ENCODE measurements at regions not wholly inside any gene's neighbourhood (a gene's known extent, or its start where the extent isn't known, plus 50 kb on each side); places are given as distances from the start of the nearest gene placed in this dataset.
"Not testable (repeated sequence)": the region's sequence is repeated elsewhere in the genome, so short reads cannot be mapped to it uniquely, and the experiment has no call there.

DNA sequence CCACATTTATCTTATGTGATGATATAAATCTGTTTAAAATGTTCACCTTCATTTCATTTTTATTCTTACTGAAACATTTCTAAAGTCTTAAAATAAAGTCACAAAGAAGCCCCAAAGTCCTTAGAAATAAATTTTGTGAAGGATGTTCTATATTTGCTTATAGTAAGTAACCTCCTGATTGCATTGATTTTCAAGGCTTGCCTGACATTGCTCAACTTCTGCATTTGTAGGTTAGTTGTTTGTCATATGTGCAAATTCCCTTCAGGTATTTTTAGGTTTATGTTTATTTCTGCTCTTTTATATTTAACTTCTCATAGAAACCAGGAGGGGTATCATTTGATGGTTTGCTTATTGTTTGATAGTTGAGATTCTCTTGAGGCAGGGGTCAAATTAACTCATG is 417.8 kb downstream of the ARL4A start:
- peaks cover 3% of the 10 kb centered on the region for H3K36me3 Mint-ChIP-seq (ENCODE audit: insufficient read depth)
- H3K9me3 Mint-ChIP-seq: no peaks in the 10 kb centered on the region
- no peak overlapping the region for H3K27ac Mint-ChIP-seq
- H3K27me3 Mint-ChIP-seq: no peaks in the 10 kb centered on the region
- DNase-seq (no peak), ATAC-seq (replicated peaks) (no peak)
- no peaks in the 10 kb centered on the region for H3K4me1 Mint-ChIP-seq (ENCODE audit: low read depth in 2 of 2)
- H3K4me3 Mint-ChIP-seq: no peak overlapping the region

DNA sequence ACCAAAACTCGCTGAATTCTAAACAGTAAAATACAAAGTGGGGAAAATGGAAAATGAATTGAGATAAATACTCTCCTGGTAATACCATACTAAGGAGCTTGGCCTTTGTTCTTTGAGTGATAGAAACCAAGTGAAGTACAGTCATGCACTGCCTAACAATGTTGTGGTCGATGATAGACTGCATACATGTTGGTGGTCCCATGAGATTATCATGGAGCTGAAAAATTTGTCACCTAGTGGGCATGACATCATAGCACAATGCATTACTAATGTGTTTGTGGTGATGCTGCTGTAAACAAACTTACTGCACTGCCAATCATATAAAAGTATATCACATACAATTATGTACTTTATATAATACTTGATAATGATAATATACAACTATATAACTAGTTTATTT is 419.1 kb downstream of the ARL4A start:
- peaks cover 3% of the 10 kb centered on the region for H3K36me3 Mint-ChIP-seq (ENCODE audit: insufficient read depth)
- H3K4me1 Mint-ChIP-seq (ENCODE audit: low read depth in 2 of 2): no peaks in the 10 kb centered on the region
- no peak overlapping the region for H3K4me3 Mint-ChIP-seq
- DNase-seq (no peak), ATAC-seq (replicated peaks) (no peak)
- H3K27ac Mint-ChIP-seq: no peak overlapping the region
- no peaks in the 10 kb centered on the region for H3K27me3 Mint-ChIP-seq
- H3K9me3 Mint-ChIP-seq: no peaks in the 10 kb centered on the region

DNA sequence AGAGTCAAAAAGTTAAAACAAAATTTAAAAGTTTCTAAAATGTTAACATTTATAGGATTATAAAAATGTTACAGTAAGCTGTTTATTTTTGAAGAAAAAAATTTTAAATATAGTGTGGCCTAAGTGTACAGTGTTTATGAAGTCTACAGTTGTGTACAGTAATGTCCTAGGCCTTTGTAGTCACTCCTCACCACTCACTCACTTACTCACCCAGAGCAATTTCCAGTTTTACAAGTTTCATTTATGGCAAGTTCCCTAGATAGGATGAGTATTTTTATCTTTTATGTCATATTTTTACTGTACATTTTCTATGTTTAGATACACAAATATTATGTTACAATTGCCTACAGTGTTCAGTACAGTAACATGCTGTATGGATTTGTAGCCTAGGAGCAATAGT is 419.9 kb downstream of the ARL4A start:
- Mint-ChIP-seq H3K36me3 (ENCODE audit: insufficient read depth) (peaks cover 3% of the 10 kb centered on the region), H3K4me1 (ENCODE audit: low read depth in 2 of 2) (no peaks in the 10 kb centered on the region), H3K27me3 (no peaks in the 10 kb centered on the region), H3K9me3 (no peaks in the 10 kb centered on the region), H3K4me3 (no peak overlapping the region), H3K27ac (no peak overlapping the region)
- DNase-seq (no peak), ATAC-seq (replicated peaks) (no peak)

DNA sequence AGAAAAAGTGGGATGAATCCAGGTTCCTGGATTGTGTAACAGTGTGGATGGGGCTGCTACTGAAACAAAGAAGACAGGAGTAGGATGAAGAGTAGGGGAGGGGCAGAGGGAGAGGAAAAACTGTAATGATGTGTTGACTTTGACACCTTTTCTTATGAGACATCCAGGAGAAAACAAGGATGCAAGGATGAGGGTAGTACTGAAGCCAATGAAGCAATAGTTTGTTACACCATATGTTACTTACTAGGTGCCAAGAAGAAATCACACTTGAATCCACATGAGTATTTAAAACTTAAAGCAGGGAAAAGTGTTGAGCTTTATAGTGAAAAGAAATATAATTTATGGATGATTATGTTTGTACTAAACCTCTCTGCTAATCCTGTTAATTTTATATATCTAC is 420.6 kb downstream of the ARL4A start:
- Mint-ChIP-seq H3K9me3 (no peaks in the 10 kb centered on the region), H3K4me3 (no peak overlapping the region), H3K27me3 (no peaks in the 10 kb centered on the region), H3K27ac (no peak overlapping the region), H3K4me1 (ENCODE audit: low read depth in 2 of 2) (no peaks in the 10 kb centered on the region), H3K36me3 (ENCODE audit: insufficient read depth) (peaks cover 3% of the 10 kb centered on the region)
- DNase-seq: no peak
- no peak for ATAC-seq (replicated peaks)

DNA sequence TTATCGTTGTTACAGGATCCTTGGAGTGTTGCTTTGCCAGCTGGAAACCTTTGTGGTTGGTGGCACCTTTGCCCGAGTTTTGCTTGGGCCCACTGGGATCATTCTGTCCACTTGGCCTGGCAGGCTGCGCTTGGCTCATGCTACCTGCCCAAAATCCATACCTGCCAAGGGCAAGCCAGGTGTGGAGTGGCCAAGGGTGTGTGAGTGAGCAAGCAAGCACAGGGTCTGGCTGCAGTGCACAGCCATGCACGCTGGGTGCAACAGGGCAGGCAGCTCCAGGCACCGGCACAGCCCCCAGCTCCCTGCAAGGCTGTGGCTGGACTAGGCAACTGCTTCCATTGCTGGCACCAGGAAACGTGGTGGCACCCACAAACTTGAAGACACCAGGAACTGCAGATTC is 421.8 kb downstream of the ARL4A start:
- no peak overlapping the region for H3K4me3 Mint-ChIP-seq
- no peaks in the 10 kb centered on the region for H3K9me3 Mint-ChIP-seq
- H3K27ac Mint-ChIP-seq: no peak overlapping the region
- no peak for ATAC-seq (replicated peaks)
- no peaks in the 10 kb centered on the region for H3K4me1 Mint-ChIP-seq (ENCODE audit: low read depth in 2 of 2)
- peaks cover 3% of the 10 kb centered on the region for H3K36me3 Mint-ChIP-seq (ENCODE audit: insufficient read depth)
- no peak for DNase-seq
- no peaks in the 10 kb centered on the region for H3K27me3 Mint-ChIP-seq

DNA sequence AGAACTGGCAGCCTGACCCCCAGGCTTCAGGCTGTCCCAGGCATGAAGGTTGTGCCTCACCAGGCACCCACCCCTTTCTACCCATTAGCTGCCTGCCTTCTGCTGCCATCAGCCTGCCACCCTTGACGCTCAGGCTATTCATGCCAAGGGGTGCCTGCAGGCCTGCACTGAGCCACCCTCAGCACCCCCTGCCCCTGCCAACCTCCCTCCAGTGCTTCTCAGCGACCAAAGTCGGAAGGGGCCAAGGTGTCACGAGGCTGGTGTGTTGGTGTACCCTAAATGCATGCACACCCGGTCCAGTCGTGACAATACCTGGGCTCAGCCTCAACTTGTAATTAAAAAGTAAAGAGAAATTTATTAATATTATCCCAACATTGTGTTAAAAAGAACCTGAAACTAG is 422.7 kb downstream of the ARL4A start:
- Mint-ChIP-seq H3K4me3 (no peak overlapping the region), H3K27me3 (peaks cover 5 to 8% of the 10 kb centered on the region in 2 donors), H3K36me3 (ENCODE audit: insufficient read depth) (no peaks in the 10 kb centered on the region), H3K27ac (no peak overlapping the region), H3K9me3 (no peaks in the 10 kb centered on the region), H3K4me1 (ENCODE audit: low read depth in 2 of 2) (no peaks in the 10 kb centered on the region)
- ATAC-seq (replicated peaks) (no peak), DNase-seq (no peak)

DNA sequence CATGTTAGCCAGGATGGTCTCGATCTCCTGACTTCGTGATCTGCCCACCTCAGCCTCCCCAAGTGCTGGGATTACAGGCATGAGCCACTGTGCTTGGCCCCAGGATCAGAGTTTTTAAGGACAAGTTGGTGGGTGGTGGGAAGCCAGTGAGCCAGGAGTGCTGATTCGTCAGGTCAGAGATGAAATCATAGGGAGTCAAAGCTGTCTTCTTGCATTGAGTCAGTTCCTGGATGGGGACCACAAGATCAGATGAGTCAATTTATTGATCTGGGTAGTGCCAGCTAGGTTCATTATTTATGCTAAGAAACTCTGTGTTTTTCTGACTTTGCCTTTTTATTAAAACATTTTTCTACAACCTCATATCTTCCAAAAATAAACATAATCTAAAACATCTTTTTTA is 423.8 kb downstream of the ARL4A start:
- Mint-ChIP-seq H3K36me3 (ENCODE audit: insufficient read depth) (no peaks in the 10 kb centered on the region), H3K27ac (no peak overlapping the region), H3K27me3 (peaks cover 5 to 10% of the 10 kb centered on the region in 2 donors), H3K4me3 (no peak overlapping the region), H3K9me3 (no peaks in the 10 kb centered on the region), H3K4me1 (ENCODE audit: low read depth in 2 of 2) (no peaks in the 10 kb centered on the region)
- no peak for DNase-seq
- no peak for ATAC-seq (replicated peaks)

DNA sequence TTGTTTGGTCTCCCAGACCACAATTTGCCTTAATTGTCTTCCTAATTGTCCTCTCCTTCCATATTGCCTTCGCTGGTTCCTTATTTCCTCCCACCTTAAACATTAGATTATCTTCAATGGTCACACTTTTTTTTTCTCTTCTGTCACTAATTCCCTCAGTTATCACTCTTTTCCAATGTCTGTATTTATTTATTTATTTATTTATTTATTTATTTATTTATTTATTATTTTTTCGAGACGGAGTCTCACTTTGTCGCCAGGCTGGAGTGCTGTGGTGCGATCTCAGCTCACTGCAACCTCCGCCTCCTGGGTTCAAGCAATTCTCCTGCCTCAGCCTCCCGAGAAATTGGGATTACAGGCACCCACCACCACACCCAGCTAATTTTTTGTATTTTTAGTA is 426.8 kb downstream of the ARL4A start:
- not testable (repeated sequence) for H3K4me3 Mint-ChIP-seq; H3K27ac Mint-ChIP-seq; H3K36me3 Mint-ChIP-seq (ENCODE audit: insufficient read depth); H3K4me1 Mint-ChIP-seq (ENCODE audit: low read depth in 2 of 2); H3K27me3 Mint-ChIP-seq; DNase-seq; ATAC-seq (replicated peaks); H3K9me3 Mint-ChIP-seq

DNA sequence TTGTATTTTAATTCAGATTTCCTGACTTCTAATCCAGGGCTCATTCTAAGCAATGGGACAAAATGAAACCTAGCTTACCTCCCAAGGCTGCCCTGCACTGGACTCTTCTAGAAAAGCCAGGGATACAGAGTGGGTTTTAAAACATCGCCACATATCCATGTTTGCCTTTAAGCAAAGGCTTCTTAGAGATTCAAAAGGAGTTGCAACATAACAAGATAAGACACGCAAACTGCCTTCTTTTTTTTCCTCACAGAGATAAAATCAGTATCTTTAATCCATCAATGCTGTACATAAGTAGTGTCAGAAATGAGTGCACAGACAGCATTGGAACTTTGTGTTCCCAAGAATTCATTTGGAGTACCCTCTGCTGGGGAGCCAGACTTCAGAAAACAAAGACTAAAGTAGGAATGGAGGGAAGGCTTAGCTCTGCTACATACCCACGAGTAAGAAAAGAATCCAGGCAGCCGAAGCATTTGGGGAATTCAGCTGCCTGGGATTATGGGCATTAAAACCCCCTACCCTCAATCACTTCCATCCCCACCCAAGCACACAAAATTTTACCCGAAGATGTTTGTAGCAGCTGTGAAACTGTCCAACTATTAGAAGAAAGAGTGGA is 427.8 kb downstream of the ARL4A start:
- ATAC-seq (replicated peaks): no peak
- no peak overlapping the region for H3K27ac Mint-ChIP-seq
- H3K36me3 Mint-ChIP-seq (ENCODE audit: insufficient read depth): no peaks in the 10 kb centered on the region
- peaks cover 5 to 10% of the 10 kb centered on the region in 2 donors for H3K27me3 Mint-ChIP-seq
- H3K4me1 Mint-ChIP-seq (ENCODE audit: low read depth in 2 of 2): no peaks in the 10 kb centered on the region
- no peak overlapping the region for H3K4me3 Mint-ChIP-seq
- H3K9me3 Mint-ChIP-seq: no peaks in the 10 kb centered on the region
- no peak for DNase-seq

DNA sequence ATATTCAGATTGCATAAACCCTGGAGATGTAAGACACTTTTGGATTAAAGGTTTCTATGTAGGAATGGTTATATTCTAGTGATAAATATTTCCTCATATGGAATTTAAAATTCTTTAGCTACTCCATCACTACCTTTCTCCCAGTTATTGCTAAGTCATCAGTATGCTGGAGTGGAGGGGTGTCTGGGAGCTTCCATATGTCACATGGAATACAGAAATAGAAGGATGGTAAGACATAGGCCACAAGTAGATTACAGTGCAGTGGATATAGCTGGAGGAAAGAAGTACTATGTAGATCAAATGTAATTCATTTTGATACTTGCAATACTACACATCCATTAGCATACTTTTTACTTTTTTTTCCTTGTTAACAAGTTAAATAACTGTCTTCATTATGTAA is 428.4 kb downstream of the ARL4A start:
- H3K27ac Mint-ChIP-seq: no peak overlapping the region
- no peak for DNase-seq
- no peaks in the 10 kb centered on the region for H3K9me3 Mint-ChIP-seq
- no peaks in the 10 kb centered on the region for H3K36me3 Mint-ChIP-seq (ENCODE audit: insufficient read depth)
- ATAC-seq (replicated peaks): no peak
- H3K4me1 Mint-ChIP-seq (ENCODE audit: low read depth in 2 of 2): no peaks in the 10 kb centered on the region
- no peak overlapping the region for H3K4me3 Mint-ChIP-seq
- H3K27me3 Mint-ChIP-seq: peaks cover 5 to 10% of the 10 kb centered on the region in 2 donors

DNA sequence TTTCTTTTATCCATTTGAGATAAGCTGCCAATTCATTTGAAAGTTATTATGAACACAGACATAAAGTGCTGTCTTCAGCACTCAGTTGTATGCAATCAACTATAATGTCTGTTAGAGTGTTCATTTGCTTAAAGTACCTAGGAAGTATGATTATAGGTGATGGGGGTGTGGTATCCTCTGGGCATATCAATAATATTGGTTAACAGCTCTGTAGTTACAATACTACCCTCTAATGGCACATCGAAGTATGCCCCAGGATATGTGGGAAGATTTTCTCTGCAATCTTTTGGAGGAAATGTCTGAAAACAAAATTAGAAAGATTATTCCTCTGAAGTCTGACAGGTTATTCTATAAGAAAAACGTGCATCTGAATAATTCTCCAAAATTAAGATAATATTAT is 429.7 kb downstream of the ARL4A start:
- no peak for DNase-seq
- no peak overlapping the region for H3K4me3 Mint-ChIP-seq
- no peaks in the 10 kb centered on the region for H3K4me1 Mint-ChIP-seq (ENCODE audit: low read depth in 2 of 2)
- ATAC-seq (replicated peaks): no peak
- H3K9me3 Mint-ChIP-seq: no peaks in the 10 kb centered on the region
- H3K36me3 Mint-ChIP-seq (ENCODE audit: insufficient read depth): no peaks in the 10 kb centered on the region
- peaks cover 5 to 10% of the 10 kb centered on the region in 2 donors for H3K27me3 Mint-ChIP-seq
- no peak overlapping the region for H3K27ac Mint-ChIP-seq

DNA sequence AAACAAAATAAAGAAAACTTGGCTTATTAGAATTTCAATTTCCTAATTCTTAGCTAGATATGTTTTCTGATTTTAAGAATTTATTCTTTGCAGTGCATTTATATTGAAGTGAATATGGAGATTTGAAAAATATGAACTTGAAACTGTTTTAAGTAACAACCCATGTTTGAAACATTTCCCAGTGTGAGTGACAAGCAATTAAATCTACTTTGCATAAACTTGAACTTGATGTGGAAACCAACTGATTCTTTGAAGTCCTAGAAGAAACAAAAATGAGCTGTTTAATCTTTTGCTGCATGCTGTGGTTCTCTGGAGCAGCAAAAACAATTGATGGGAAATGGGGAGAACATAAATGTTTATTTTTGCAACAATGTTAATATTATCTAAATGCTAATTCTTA is 430.2 kb downstream of the ARL4A start:
- Mint-ChIP-seq H3K4me1 (ENCODE audit: low read depth in 2 of 2) (no peaks in the 10 kb centered on the region), H3K27ac (no peak overlapping the region), H3K4me3 (no peak overlapping the region), H3K27me3 (peaks cover 5 to 10% of the 10 kb centered on the region in 2 donors), H3K36me3 (ENCODE audit: insufficient read depth) (no peaks in the 10 kb centered on the region), H3K9me3 (no peaks in the 10 kb centered on the region)
- ATAC-seq (replicated peaks) (no peak), DNase-seq (no peak)

DNA sequence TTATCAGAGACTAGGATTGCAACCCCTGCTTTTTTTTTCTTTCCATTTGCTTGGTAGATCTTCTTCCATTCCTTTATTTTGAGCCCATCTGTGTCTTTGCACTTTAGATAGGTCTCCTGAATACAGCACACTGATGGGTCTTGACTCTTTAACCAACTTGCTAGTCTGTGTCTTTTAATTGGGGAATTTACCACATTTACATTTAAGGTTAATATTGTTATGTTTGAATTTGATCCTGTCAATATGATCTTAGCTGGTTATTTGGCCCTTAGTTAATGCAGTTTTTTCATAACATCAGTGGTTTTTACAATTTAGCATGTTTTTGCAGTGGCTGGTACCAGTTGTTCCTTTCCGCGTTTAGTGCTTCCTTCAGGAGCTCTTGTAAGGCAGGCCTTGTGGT is 437.2 kb downstream of the ARL4A start:
- H3K4me3 Mint-ChIP-seq; H3K9me3 Mint-ChIP-seq; H3K27ac Mint-ChIP-seq; DNase-seq; H3K36me3 Mint-ChIP-seq (ENCODE audit: insufficient read depth); ATAC-seq (replicated peaks); H3K4me1 Mint-ChIP-seq (ENCODE audit: low read depth in 2 of 2): not testable (repeated sequence)
- peaks cover 0 to 11% of the 10 kb centered on the region in 2 donors for H3K27me3 Mint-ChIP-seq

DNA sequence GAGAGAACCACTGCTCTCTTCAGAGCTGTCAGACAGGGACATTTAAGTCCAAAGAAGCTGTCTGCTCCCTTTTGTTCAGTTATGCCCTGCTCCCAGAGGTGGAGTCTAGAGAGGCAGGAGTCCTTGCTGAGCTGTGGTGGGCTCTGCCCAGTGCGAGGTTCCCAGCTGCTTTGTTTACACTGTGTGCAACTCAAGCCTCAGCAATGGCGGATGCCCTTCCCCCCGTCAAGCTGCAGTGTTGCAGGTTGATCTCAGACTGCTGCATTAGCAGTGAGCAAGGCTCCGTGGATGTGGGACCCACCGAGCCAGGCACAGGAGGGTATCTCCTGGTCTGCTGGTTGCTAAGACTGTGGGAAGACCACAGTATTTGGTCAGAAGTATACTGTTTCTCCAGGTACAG is 438.9 kb downstream of the ARL4A start:
- H3K27me3 Mint-ChIP-seq: peaks cover 9 to 11% of the 10 kb centered on the region in 2 donors
- H3K36me3 Mint-ChIP-seq (ENCODE audit: insufficient read depth): no peaks in the 10 kb centered on the region
- no peak overlapping the region for H3K27ac Mint-ChIP-seq
- no peaks in the 10 kb centered on the region for H3K9me3 Mint-ChIP-seq
- DNase-seq (no peak), ATAC-seq (replicated peaks) (no peak)
- no peaks in the 10 kb centered on the region for H3K4me1 Mint-ChIP-seq (ENCODE audit: low read depth in 2 of 2)
- H3K4me3 Mint-ChIP-seq: no peak overlapping the region

DNA sequence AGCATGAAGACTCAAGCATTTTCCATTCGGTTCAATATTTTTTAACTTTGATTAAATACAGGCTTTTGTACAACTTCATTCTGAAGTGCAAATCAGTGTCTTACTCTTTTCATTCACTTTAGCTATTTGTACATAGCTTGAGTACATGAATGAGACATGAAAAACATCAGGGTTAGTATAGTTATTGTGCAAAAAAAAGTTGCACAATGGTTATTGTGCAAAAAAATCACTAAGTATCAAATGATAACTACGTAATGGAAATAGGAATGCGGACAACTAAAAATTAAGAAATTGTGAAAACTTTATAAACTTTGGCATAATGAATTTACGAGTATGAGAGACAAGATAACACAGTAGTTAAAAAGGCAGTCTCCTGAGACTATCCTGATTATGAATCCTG is 442.9 kb downstream of the ARL4A start:
- ATAC-seq (replicated peaks): no peak
- Mint-ChIP-seq H3K27ac (no peak overlapping the region), H3K4me1 (ENCODE audit: low read depth in 2 of 2) (no peaks in the 10 kb centered on the region), H3K4me3 (no peak overlapping the region), H3K9me3 (no peaks in the 10 kb centered on the region), H3K27me3 (peaks cover 0 to 9% of the 10 kb centered on the region in 2 donors), H3K36me3 (ENCODE audit: insufficient read depth) (no peaks in the 10 kb centered on the region)
- no peak for DNase-seq

Measured in effector memory CD8-positive, alpha-beta T cell (primary cell).